Adrenal gland (tissue), 5 donors: ENCODE measurements at regions not wholly inside any gene's neighbourhood (a gene's known extent, or its start where the extent isn't known, plus 50 kb on each side); places are given as distances from the start of the nearest gene placed in this dataset.
"Not testable (repeated sequence)": the region's sequence is repeated elsewhere in the genome, so short reads cannot be mapped to it uniquely, and the experiment has no call there.

ENCODE experiments used
- CTCF ChIP-seq, 6 experiments: fragments of 450-650 bp in 4 of 6; fragments of 200-600 bp in 2 of 6; sonication (generic) in 1 of 6; IDR thresholded peaks; 1 replicate in 5 of 6; 2 replicates in 1 of 6; pipeline versions ENCODE4 v1.5.1 to v1.8.0; 2016 to 2021; ENCODE audit warnings: antibody characterized with exemption in 6 of 6, mild to moderate bottlenecking in 2 of 6, moderate library complexity in 1 of 6
- POLR2A ChIP-seq, 2 donors: fragments of 450-650 bp; IDR thresholded peaks; one replicate each; pipeline ENCODE4 v1.6.1; 2017; ENCODE audit warnings: antibody characterized with exemption in 2 of 2, mild to moderate bottlenecking in 2 of 2, moderate library complexity in 1 of 2
- donor health status: DM: no; HTN: no; CAD: no.

DNA sequence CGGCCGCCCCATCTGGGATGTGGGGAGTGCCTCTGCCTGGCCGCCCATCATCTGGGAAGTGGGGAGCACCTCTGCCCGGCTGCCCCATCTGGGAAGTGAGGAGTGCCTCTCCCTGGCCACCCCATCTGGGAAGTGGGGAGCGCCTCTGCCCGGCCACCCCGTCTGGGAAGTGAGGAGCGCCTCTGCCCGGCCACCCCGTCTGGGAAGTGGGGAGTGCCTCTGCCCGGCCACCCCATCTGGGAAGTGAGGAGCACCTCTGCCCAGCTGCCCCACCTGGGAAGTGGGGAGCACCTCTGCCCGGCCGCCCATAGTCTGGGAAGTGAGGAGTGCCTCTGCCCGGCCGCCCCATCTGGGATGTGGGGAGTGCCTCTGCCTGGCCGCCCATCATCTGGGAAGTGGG is 91.7 kb upstream of the ZNF519 start:
- not testable (repeated sequence) for TF ChIP-seq CTCF, POLR2A (IDR thresholded peaks at IDR 0.05)
